ENCODE measurements at regions not wholly inside any gene's neighbourhood (a gene's known extent, or its start where the extent isn't known, plus 50 kb on each side); places are given as distances from the start of the nearest gene placed in this dataset.
"Not testable (repeated sequence)": the region's sequence is repeated elsewhere in the genome, so short reads cannot be mapped to it uniquely, and the experiment has no call there.

DNA sequence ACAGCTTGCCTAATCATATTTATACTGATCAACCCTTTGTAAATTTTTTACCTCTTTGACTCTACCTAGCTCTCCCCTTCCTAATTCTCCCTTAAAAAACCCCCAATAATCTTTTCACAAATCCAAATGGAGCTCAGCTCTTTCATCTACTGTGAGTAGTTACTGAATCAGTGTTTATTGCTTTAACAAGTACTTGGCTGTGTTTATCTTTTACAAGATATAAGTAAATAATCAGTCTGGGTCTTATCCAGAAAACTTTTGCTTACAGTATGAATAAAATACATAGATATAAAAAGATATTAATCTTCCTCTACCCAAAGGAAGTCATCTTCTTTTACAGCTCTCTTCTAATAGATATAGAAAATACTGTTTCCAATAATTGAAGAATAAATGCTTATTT lies 366.4 kb downstream of the RAP2B start:
- DNase-seq (no peak), ATAC-seq (no peak)
- Histone ChIP-seq H3K9me3 (peaks cover 0 to 28% (median 5%) of the 10 kb centered on the region in 11 donors), H3K4me3 (no peak overlapping the region), H3K36me3 (no peaks in the 10 kb centered on the region), H3K27me3 (no peaks in the 10 kb centered on the region), H3K27ac (no peak overlapping the region), H3K4me1 (no peaks in the 10 kb centered on the region)
- intact Hi-C loops (cut with DNase I), result no loop called here
- no peak for TF ChIP-seq CTCF (IDR thresholded peaks at IDR 0.05)

- no peak for ATAC-seq
These were observed 377.2 kb downstream of the RAP2B start for GRCh38 chr3:153539263-153539662.

DNA sequence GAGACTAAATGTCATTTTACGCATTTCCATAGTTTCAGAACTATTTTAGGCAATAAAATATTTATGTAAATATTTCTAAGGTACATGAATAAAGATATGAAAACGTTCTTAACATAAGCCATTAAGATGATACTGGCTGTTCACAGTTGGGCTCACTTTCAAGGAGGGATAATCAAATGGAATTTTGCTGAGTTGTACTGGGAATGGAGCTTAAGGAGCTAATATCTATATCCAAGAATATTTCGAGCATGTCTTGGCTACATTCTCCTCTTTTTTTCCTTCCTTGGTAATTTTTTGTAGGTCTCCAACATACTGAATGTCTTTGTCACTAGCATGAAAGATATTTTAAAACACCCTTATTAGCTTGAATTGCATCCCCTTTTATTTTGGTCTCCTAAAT lies 383.4 kb downstream of the RAP2B start:
- Histone ChIP-seq H3K9me3 (peaks cover 0 to 10% (median 0%) of the 10 kb centered on the region in 11 donors), H3K36me3 (no peaks in the 10 kb centered on the region), H3K4me3 (no peak overlapping the region), H3K27ac (no peak overlapping the region), H3K4me1 (no peaks in the 10 kb centered on the region), H3K27me3 (no peaks in the 10 kb centered on the region)
- intact Hi-C loops (cut with DNase I), result no loop called here
- 64 to 69% methylated on average over 3 of the region's 3 CpGs for WGBS, 2 donors
- ATAC-seq, result no peak
- no peak for DNase-seq
- TF ChIP-seq CTCF (IDR thresholded peaks at IDR 0.05), result no peak

More at GRCh38 chr3:153539263-153539662, 377.2 kb downstream of the RAP2B start:
- no peak overlapping the region for H3K4me3 ChIP-seq
- intact Hi-C loops (cut with DNase I), result no loop called here
- no peaks in the 10 kb centered on the region for H3K4me1 ChIP-seq
- no peak overlapping the region for H3K27ac ChIP-seq
- 65 to 71% methylated on average over 1 of the region's 1 CpG for WGBS, 2 donors
- DNase-seq, result no peak
- TF ChIP-seq CTCF (IDR thresholded peaks at IDR 0.05), result no peak
- H3K9me3 ChIP-seq, result peaks cover 0 to 22% (median 4%) of the 10 kb centered on the region in 11 donors
- no peaks in the 10 kb centered on the region for H3K36me3 ChIP-seq
- H3K27me3 ChIP-seq, result no peaks in the 10 kb centered on the region

GRCh38 chr3:153547970-153548369 lies 385.9 kb downstream of the RAP2B start:
- H3K4me3 ChIP-seq, result no peak overlapping the region
- no peak for DNase-seq
- H3K36me3 ChIP-seq, result no peaks in the 10 kb centered on the region
- ATAC-seq, result no peak
- H3K4me1 ChIP-seq, result no peaks in the 10 kb centered on the region
- H3K27me3 ChIP-seq, result no peaks in the 10 kb centered on the region
- 89 to 96% methylated on average over 1 of the region's 1 CpG for WGBS, 2 donors
- intact Hi-C loops (cut with DNase I), result no loop called here
- TF ChIP-seq CTCF (IDR thresholded peaks at IDR 0.05), result no peak
- H3K27ac ChIP-seq, result no peak overlapping the region
- peaks cover 0 to 10% (median 0%) of the 10 kb centered on the region in 11 donors for H3K9me3 ChIP-seq

DNA sequence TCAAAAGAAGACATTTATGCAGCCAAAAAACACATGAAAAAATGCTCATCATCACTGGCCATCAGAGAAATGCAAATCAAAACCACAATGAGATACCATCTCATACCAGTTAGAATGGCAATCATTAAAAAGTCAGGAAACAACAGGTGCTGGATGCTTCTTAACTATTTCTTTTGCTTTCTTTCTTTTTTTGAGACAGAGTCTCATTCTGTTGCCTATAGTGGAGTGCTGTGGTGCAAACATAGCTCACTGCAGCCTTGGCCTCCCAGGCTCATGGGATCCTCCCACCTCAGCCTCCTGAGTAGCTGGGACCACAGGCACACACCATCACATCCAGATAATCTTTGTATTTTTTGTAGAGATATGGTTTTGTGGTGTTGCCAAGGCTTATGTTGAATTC lies 387.7 kb downstream of the RAP2B start:
- H3K4me1 ChIP-seq; H3K27ac ChIP-seq; H3K27me3 ChIP-seq; intact Hi-C loops (cut with DNase I); ATAC-seq; H3K9me3 ChIP-seq; DNase-seq; H3K36me3 ChIP-seq; H3K4me3 ChIP-seq: not testable (repeated sequence)
